Gastroesophageal sphincter (tissue), 3 donors: ENCODE measurements at regions not wholly inside any gene's neighbourhood (a gene's known extent, or its start where the extent isn't known, plus 50 kb on each side); places are given as distances from the start of the nearest gene placed in this dataset.

Experiments used
- POLR2A ChIP-seq, 2 donors: fragments of 450-650 bp; IDR thresholded peaks; one replicate each; pipeline ENCODE4 v1.6.1; 2017; ENCODE audit warnings: antibody characterized with exemption in 2 of 2, mild to moderate bottlenecking in 2 of 2, moderate library complexity in 1 of 2
- POLR2AphosphoS5 ChIP-seq: sonication (generic); formaldehyde crosslinking; IDR thresholded peaks from one replicate; pipeline ENCODE4 v1.6.1; 2017; ENCODE audit warnings: antibody characterized with exemption
- TF ChIP-seq, protein P1 (sequence below), 4 experiments: fragments of 200-600 bp in 2 of 4; fragments of 450-650 bp in 2 of 4; sonication (generic) in 1 of 4; IDR thresholded peaks; one replicate each; pipeline ENCODE4 v1.5.1; 2017 to 2019; ENCODE audit warnings: antibody characterized with exemption in 4 of 4, mild to moderate bottlenecking in 2 of 4, moderate library complexity in 2 of 4

DNA sequence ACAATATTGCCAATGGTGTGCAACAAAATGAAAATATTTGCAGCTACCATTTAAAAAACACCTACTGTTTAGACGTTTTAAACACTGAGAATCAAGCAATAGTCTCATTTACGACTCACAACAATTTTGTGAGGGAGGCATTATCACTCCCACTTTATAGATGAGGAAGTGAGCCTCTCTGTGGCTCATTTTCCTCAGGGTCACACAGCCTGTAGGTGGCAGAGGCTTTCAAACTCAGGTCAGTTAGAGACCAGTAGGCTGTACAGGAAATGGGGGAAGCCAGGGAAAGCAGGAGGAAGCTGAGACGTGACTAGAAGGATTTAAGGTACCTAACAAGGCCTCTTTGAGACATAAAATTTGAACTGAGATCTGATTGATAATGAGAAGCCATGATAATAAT is 95.0 kb upstream of the ZNF521 start:
- TF ChIP-seq, protein P1, sequence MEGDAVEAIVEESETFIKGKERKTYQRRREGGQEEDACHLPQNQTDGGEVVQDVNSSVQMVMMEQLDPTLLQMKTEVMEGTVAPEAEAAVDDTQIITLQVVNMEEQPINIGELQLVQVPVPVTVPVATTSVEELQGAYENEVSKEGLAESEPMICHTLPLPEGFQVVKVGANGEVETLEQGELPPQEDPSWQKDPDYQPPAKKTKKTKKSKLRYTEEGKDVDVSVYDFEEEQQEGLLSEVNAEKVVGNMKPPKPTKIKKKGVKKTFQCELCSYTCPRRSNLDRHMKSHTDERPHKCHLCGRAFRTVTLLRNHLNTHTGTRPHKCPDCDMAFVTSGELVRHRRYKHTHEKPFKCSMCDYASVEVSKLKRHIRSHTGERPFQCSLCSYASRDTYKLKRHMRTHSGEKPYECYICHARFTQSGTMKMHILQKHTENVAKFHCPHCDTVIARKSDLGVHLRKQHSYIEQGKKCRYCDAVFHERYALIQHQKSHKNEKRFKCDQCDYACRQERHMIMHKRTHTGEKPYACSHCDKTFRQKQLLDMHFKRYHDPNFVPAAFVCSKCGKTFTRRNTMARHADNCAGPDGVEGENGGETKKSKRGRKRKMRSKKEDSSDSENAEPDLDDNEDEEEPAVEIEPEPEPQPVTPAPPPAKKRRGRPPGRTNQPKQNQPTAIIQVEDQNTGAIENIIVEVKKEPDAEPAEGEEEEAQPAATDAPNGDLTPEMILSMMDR (IDR thresholded peaks at IDR 0.05): no peak
- TF ChIP-seq POLR2A (IDR thresholded peaks at IDR 0.05): no peak
- TF ChIP-seq POLR2AphosphoS5: no peak
